ENCODE measurements at regions not wholly inside any gene's neighbourhood (a gene's known extent, or its start where the extent isn't known, plus 50 kb on each side); places are given as distances from the start of the nearest gene placed in this dataset.
A peak's percentile ranks its signal among the peaks of the same experiment; 100 is the strongest.

DNA sequence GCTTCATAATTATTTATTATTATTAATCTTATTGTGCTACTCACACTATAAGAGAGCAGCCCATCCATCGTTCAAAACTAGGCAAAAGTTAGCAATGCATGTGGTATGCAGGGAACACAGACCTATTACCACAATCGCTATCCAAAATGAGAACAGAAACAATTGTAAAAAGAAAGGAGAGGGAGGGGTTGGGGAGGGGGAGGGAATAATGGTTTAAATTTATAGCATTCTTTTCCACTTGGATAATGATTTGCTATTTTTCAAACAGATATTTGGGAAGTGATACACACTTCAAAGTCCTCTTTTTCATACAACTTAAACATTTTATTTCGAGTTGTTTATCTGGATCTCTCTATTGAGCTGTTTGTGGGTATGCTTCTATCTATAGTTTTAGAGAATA, 248.6 kb upstream of the SOX5 start:
- no peaks in the 10 kb centered on the region for H3K79me2 ChIP-seq (ENCODE audit: control insufficient read depth, insufficient read depth, low read length)
- no peaks in the 10 kb centered on the region for H3K9me1 ChIP-seq (ENCODE audit: control insufficient read depth, insufficient read depth, low read length)
- BruUV-seq (replicated peaks), result no TSS peak
- TF ChIP-seq HNRNPK (IDR thresholded peaks at IDR 0.05; ENCODE audit: low read depth, low read length, poor library complexity, severe bottlenecking) (peak; percentile 79), XRCC4 (IDR thresholded peaks at IDR 0.05; ENCODE audit: extremely low read depth, insufficient read depth, insufficient read length) (no peak)
- no peak for FAIRE-seq
- ChIA-PET CTCF (ENCODE audit: low intra/inter-chr PET ratio) (no interaction called here), POLR2A (no interaction called here)
- no peak overlapping the region for H3K27ac ChIP-seq (ENCODE audit: extremely low read depth, low read depth, low read length)
- H3K9ac ChIP-seq (ENCODE audit: insufficient read depth in 1 of 2, low read depth in 2 of 2, low read length in 2 of 2), result no peak overlapping the region
- H3K9me3 ChIP-seq (replicated peaks; ENCODE audit: control insufficient read depth, insufficient read depth, low read depth, low read length), result no peaks in the 10 kb centered on the region
- H3K4me1 ChIP-seq (replicated peaks in 1 of 2; ENCODE audit: control insufficient read depth in 2 of 2, insufficient read depth in 2 of 2, low read length in 2 of 2), result no peaks in the 10 kb centered on the region
- in situ Hi-C loops (cut with MboI), result no loop called here
- H3K27me3 ChIP-seq (ENCODE audit: control insufficient read depth in 2 of 2, insufficient read depth in 2 of 2, low read length in 2 of 2), result peaks cover 4 to 9% of the 10 kb centered on the region in 2 experiments; a peak in 3 of 5 replicates
- no peak for ATAC-seq
- DNase-seq (ENCODE audit: extremely low read depth in 1 of 4, low spot score in 3 of 4), result no peak
- H2AFZ ChIP-seq (ENCODE audit: low read depth, low read length), result no peak overlapping the region
- intact Hi-C loops (cut with micrococcal nuclease), result no loop called here
- no peak overlapping the region for H3K4me2 ChIP-seq (ENCODE audit: insufficient read depth, low read length)
- no peaks in the 10 kb centered on the region for H4K20me1 ChIP-seq (replicated peaks; ENCODE audit: control insufficient read depth, insufficient read depth, low read length)
- no peaks in the 10 kb centered on the region for H3K36me3 ChIP-seq (ENCODE audit: control insufficient read depth, insufficient read depth, low read length)
- H3K4me3 ChIP-seq, result no peak overlapping the region
- 0% methylated on average over 2 of the region's 3 CpGs for WGBS (ENCODE audit: insufficient coverage, low coverage, missing lambda C conversion rate)

DNA sequence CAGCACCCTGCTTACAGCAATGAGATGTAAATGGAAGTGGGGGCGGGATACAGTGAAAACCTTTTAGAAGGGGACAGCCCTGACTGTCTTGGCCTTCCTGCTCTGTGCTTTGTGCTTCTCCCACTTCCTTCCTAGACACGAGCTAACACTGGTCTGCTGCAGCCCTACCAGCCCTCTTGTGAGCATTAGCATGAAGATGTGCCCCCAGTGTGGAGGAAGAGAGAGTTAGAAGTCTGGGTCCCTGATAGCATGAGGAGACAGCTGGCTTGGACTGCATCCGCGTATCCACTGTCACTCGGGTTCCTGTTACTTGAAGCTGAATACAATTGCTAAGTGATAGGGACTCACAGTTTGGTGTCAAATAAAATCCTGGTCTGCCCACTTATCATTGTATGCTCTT, 248.1 kb upstream of the SOX5 start:
- in situ Hi-C loops (cut with MboI), result no loop called here
- CTCF ChIA-PET (ENCODE audit: low intra/inter-chr PET ratio), result no interaction called here
- 2% methylated on average over 5 of the region's 5 CpGs for WGBS (ENCODE audit: insufficient coverage, low coverage, missing lambda C conversion rate)

More for the DNA sequence above, 248.1 kb upstream of the SOX5 start:
- peaks cover 4 to 9% of the 10 kb centered on the region in 2 experiments; a peak in 3 of 5 replicates for H3K27me3 ChIP-seq (ENCODE audit: control insufficient read depth in 2 of 2, insufficient read depth in 2 of 2, low read length in 2 of 2)
- TF ChIP-seq NBN (IDR thresholded peaks at IDR 0.05; ENCODE audit: low read depth), result no peak
- TF ChIP-seq ZNF79 (CRISPR knock-in tag; IDR thresholded peaks at IDR 0.05; ENCODE audit: low read depth), result no peak
- no peak for TF ChIP-seq RBFOX2 (IDR thresholded peaks at IDR 0.05; ENCODE audit: low read depth, low read length)
- no peak for TF ChIP-seq ETV5 (CRISPR knock-in tag; IDR thresholded peaks at IDR 0.05; ENCODE audit: low read depth)
- no peak for TF ChIP-seq HMGN3 (IDR thresholded peaks at IDR 0.05; ENCODE audit: borderline replicate concordance, extremely low read depth, insufficient read length, low read depth, low read length)
- TF ChIP-seq, protein P1, sequence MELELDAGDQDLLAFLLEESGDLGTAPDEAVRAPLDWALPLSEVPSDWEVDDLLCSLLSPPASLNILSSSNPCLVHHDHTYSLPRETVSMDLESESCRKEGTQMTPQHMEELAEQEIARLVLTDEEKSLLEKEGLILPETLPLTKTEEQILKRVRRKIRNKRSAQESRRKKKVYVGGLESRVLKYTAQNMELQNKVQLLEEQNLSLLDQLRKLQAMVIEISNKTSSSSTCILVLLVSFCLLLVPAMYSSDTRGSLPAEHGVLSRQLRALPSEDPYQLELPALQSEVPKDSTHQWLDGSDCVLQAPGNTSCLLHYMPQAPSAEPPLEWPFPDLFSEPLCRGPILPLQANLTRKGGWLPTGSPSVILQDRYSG (tag; conservative IDR thresholded peaks at IDR 0.05; ENCODE audit: low read depth), result no peak
- no peak for TF ChIP-seq ZNF57 (CRISPR knock-in tag; IDR thresholded peaks at IDR 0.05)
- no peak for TF ChIP-seq HDAC2 (IDR thresholded peaks at IDR 0.05)
- BruUV-seq (replicated peaks), result no TSS peak
- H3K79me2 ChIP-seq (ENCODE audit: control insufficient read depth, insufficient read depth, low read length), result no peaks in the 10 kb centered on the region
- H3K4me3 ChIP-seq, result no peak overlapping the region
- no peak overlapping the region for H3K27ac ChIP-seq (ENCODE audit: extremely low read depth, low read depth, low read length)
- ATAC-seq, result no peak
- H3K4me1 ChIP-seq (replicated peaks in 1 of 2; ENCODE audit: control insufficient read depth in 2 of 2, insufficient read depth in 2 of 2, low read length in 2 of 2), result no peaks in the 10 kb centered on the region
- H4K20me1 ChIP-seq (replicated peaks; ENCODE audit: control insufficient read depth, insufficient read depth, low read length), result no peaks in the 10 kb centered on the region
- no peak overlapping the region for H2AFZ ChIP-seq (ENCODE audit: low read depth, low read length)
- H3K9ac ChIP-seq (ENCODE audit: insufficient read depth in 1 of 2, low read depth in 2 of 2, low read length in 2 of 2), result no peak overlapping the region
- DNase-seq (ENCODE audit: extremely low read depth in 1 of 4, low spot score in 3 of 4), result no peak
- H3K4me2 ChIP-seq (ENCODE audit: insufficient read depth, low read length), result no peak overlapping the region
- no peaks in the 10 kb centered on the region for H3K36me3 ChIP-seq (ENCODE audit: control insufficient read depth, insufficient read depth, low read length)
- POLR2A ChIA-PET, result no interaction called here
- H3K9me1 ChIP-seq (ENCODE audit: control insufficient read depth, insufficient read depth, low read length), result no peaks in the 10 kb centered on the region
- no peaks in the 10 kb centered on the region for H3K9me3 ChIP-seq (replicated peaks; ENCODE audit: control insufficient read depth, insufficient read depth, low read depth, low read length)
- intact Hi-C loops (cut with micrococcal nuclease), result no loop called here
- FAIRE-seq, result no peak
